Ectodermal cell (in vitro differentiated cells): ENCODE measurements at regions not wholly inside any gene's neighbourhood (a gene's known extent, or its start where the extent isn't known, plus 50 kb on each side); places are given as distances from the start of the nearest gene placed in this dataset.

ENCODE experiments used
- H3K27ac ChIP-seq: 2 replicates; pipeline ENCODE4 v1.7.0; 2013; ENCODE audit warnings: mild to moderate bottlenecking, low read depth, low read length; ENCODE audit not compliant: insufficient read depth, poor library complexity, severe bottlenecking
- H3K27me3 ChIP-seq: 2 replicates; pipeline ENCODE4 v1.7.0; 2013; ENCODE audit warnings: mild to moderate bottlenecking, low read length; ENCODE audit not compliant: insufficient read depth, control insufficient read depth, poor library complexity, severe bottlenecking
- H3K36me3 ChIP-seq: one replicate; pipeline ENCODE4 v1.7.0; 2013; ENCODE audit warnings: low read length; ENCODE audit not compliant: control insufficient read depth, insufficient read depth
- H3K4me1 ChIP-seq: one replicate; pipeline ENCODE4 v1.7.0; 2013; ENCODE audit warnings: low read length; ENCODE audit not compliant: control insufficient read depth, insufficient read depth
- H3K4me3 ChIP-seq: 2 replicates; pipeline ENCODE4 v1.7.0; 2013; ENCODE audit warnings: low read depth, low read length, control low read depth; ENCODE audit not compliant: insufficient read depth
- H3K9me3 ChIP-seq: 2 replicates; pipeline ENCODE4 v1.7.0; 2013; ENCODE audit warnings: mild to moderate bottlenecking, low read length, moderate library complexity; ENCODE audit not compliant: control insufficient read depth
- WGBS, 2 experiments: methylation state at CpG; one replicate each; pipeline ENCODE4 v1.1.7; 2013; ENCODE audit warnings: missing lambda C conversion rate in 2 of 2; 5-methylcytosine and 5-hydroxymethylcytosine counted together

DNA sequence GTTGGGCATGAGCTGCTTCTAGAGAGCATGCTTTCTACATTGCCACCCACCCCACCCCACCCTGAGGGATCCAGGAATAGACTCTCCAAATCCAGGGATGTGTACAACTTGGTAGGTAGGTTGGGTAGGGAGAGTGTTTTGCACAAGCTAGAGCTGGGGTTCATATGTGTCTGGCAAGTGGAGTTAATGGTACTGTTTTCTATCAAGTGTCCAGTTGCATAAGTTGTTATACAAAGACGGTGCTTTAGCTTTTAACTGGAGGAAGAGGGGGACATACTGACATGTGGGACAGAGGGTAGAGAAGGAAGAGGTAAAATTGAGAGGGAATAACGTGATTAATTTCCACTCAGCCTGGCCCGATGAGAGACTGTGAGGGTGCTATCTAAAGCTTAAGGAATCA is 51.0 kb upstream of the TNC start:
- no peaks in the 10 kb centered on the region for H3K4me1 ChIP-seq
- H3K27ac ChIP-seq: no peak overlapping the region
- no peaks in the 10 kb centered on the region for H3K36me3 ChIP-seq
- H3K9me3 ChIP-seq: no peaks in the 10 kb centered on the region
- H3K27me3 ChIP-seq: no peaks in the 10 kb centered on the region
- H3K4me3 ChIP-seq: no peak overlapping the region
- 94 to 96% methylated on average over 3 of the region's 3 CpGs for WGBS, 2 experiments

GRCh38 chr9:115170358-115171073 is 52.6 kb upstream of the TNC start:
- Histone ChIP-seq H3K27ac (no peak overlapping the region), H3K4me1 (no peaks in the 10 kb centered on the region), H3K36me3 (no peaks in the 10 kb centered on the region), H3K27me3 (no peaks in the 10 kb centered on the region), H3K9me3 (no peaks in the 10 kb centered on the region), H3K4me3 (no peak overlapping the region)
- WGBS, 2 experiments: 63 to 64% methylated on average over 4 to 5 of the region's 5 CpGs

DNA sequence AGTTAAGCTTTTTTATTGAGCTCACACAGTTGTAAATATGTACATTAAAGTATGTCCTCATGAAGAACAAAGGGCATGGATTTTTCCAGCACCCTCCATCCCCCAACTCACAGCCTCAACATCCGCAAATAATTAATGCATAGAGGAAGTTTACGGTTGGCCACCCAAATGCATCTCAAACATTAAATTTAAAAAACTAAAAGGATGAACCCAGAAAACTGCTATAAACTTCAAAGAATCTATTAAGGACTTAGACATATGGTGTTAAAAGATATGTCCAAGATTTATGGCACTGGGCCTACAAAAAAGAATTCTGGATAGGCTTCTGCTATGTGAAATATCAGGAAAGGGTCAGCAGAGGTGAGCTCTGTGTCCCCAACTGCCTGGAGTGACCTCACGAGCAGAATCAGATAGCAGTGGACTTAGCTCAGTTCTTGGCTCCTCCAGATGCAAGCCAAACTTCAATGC is 54.0 kb upstream of the TNC start:
- Histone ChIP-seq H3K27me3 (no peaks in the 10 kb centered on the region), H3K4me1 (no peaks in the 10 kb centered on the region), H3K9me3 (no peaks in the 10 kb centered on the region), H3K27ac (no peak overlapping the region), H3K4me3 (no peak overlapping the region), H3K36me3 (no peaks in the 10 kb centered on the region)
- 82 to 87% methylated on average over 3 of the region's 3 CpGs for WGBS, 2 experiments

- no peaks in the 10 kb centered on the region for H3K4me1 ChIP-seq
- no peaks in the 10 kb centered on the region for H3K9me3 ChIP-seq
- H3K4me3 ChIP-seq: no peak overlapping the region
- no peaks in the 10 kb centered on the region for H3K27me3 ChIP-seq
- no peaks in the 10 kb centered on the region for H3K36me3 ChIP-seq
- 81 to 82% methylated on average over 1 of the region's 1 CpG for WGBS, 2 experiments
- no peak overlapping the region for H3K27ac ChIP-seq
Observed at GRCh38 chr9:115182264-115182663, 64.3 kb upstream of the TNC start.

GRCh38 chr9:115183436-115183835 is 65.5 kb upstream of the TNC start:
- H3K36me3 ChIP-seq: no peaks in the 10 kb centered on the region
- no peaks in the 10 kb centered on the region for H3K27me3 ChIP-seq
- H3K9me3 ChIP-seq: no peaks in the 10 kb centered on the region
- no peak overlapping the region for H3K4me3 ChIP-seq
- no peaks in the 10 kb centered on the region for H3K4me1 ChIP-seq
- no peak overlapping the region for H3K27ac ChIP-seq

GRCh38 chr9:115189686-115190085 is 71.7 kb upstream of the TNC start:
- Histone ChIP-seq H3K4me1 (peaks cover 6% of the 10 kb centered on the region), H3K9me3 (no peaks in the 10 kb centered on the region), H3K27me3 (no peaks in the 10 kb centered on the region), H3K27ac (no peak overlapping the region), H3K4me3 (no peak overlapping the region), H3K36me3 (no peaks in the 10 kb centered on the region)
- no CpG with 5 or more reads among the region's 2 CpGs for WGBS, 2 experiments

DNA sequence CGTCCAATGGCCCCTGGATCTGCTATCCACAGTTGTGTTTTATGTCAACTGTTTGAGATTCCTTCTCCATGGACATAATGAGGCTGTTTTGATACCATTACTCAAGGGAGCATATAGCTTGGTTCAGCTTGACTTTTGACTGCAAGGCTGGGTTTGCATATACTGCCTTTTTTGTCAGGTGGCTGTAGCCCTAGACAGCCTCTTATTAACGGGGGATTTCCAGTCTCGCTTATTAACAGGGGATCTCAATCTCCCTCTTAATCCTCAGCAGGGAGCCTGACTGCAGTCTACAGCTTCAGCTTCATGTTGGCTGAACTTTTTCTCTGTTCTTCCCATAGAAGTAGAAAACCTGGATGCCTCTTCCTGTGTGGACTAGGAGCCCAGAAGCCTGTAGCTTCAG is 73.7 kb upstream of the TNC start:
- H3K27me3 ChIP-seq: no peaks in the 10 kb centered on the region
- no peaks in the 10 kb centered on the region for H3K9me3 ChIP-seq
- H3K4me1 ChIP-seq: peaks cover 6% of the 10 kb centered on the region
- H3K27ac ChIP-seq: no peak overlapping the region
- 60 to 63% methylated on average over 3 of the region's 3 CpGs for WGBS, 2 experiments
- H3K4me3 ChIP-seq: no peak overlapping the region
- no peaks in the 10 kb centered on the region for H3K36me3 ChIP-seq

- 62 to 63% methylated on average over 3 of the region's 3 CpGs for WGBS, 2 experiments
- peaks cover 6% of the 10 kb centered on the region for H3K4me1 ChIP-seq
- no peak overlapping the region for H3K27ac ChIP-seq
- no peaks in the 10 kb centered on the region for H3K27me3 ChIP-seq
- H3K9me3 ChIP-seq: no peaks in the 10 kb centered on the region
- no peaks in the 10 kb centered on the region for H3K36me3 ChIP-seq
- H3K4me3 ChIP-seq: no peak overlapping the region
Observed at GRCh38 chr9:115192280-115192679, 74.3 kb upstream of the TNC start.

DNA sequence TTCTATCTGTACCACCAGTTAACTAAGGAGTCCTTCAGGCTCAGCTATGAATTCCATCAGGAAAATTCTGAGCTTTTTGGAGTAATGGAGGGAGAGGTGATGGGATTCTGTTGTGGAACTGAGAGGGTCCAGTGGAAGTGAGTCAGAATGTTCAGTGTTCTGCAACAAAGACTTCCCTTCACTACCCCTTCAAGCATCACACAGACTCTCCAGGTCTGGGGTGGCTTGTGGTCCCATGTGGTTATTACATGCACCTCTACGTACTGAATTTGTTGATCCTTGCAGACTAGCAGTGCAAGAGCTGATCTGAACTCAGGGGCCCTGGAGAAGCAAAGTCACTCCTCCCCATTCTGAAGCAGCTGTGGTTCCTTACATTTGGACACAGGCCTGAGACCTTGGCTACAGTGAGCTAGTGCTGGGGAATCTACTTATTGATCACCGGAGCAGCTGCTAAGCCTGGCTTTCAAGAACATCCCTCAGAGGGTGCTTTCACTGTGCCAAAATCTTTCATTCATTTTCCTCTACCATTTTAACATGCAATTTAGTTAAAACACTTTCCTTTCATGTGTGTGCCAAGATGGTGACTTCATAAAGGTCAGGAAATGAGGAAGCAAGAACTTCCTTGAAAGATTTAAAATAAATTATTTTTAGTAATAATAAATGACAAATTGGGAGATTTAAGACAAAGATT is 75.0 kb upstream of the TNC start:
- Histone ChIP-seq H3K27ac (no peak overlapping the region), H3K36me3 (no peaks in the 10 kb centered on the region), H3K9me3 (no peaks in the 10 kb centered on the region), H3K4me1 (peaks cover 6% of the 10 kb centered on the region), H3K27me3 (no peaks in the 10 kb centered on the region), H3K4me3 (no peak overlapping the region)
- WGBS, 2 experiments: 81 to 89% methylated on average over 2 of the region's 2 CpGs

DNA sequence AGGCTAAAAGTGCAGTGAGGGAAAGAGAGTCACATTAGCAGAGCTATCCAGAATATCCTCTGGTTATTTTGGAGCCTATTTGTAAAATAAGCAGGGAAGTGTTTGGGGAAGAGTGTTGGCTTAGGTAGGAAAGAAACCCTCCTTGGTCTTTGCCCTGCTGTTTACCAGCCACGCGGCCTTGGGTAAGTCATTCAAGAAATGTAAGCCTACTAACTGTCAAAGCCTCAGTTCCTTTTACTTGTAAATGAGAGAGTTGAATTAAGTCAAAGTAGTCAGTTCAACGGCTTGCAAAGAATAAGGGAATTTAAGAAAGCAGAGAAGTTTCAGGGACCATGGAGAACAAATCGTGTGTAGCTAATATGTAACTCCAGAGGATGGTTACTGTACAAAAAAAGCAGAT is 75.8 kb upstream of the TNC start:
- no peak overlapping the region for H3K27ac ChIP-seq
- H3K9me3 ChIP-seq: no peaks in the 10 kb centered on the region
- H3K4me3 ChIP-seq: no peak overlapping the region
- no peaks in the 10 kb centered on the region for H3K27me3 ChIP-seq
- H3K36me3 ChIP-seq: no peaks in the 10 kb centered on the region
- peaks cover 6% of the 10 kb centered on the region for H3K4me1 ChIP-seq
- 27 to 29% methylated on average over 4 of the region's 4 CpGs for WGBS, 2 experiments
